Germinal center (tissue), 1 donor: ENCODE measurements at regions not wholly inside any gene's neighbourhood (a gene's known extent, or its start where the extent isn't known, plus 50 kb on each side); places are given as distances from the start of the nearest gene placed in this dataset.
"Not testable (repeated sequence)": the region's sequence is repeated elsewhere in the genome, so short reads cannot be mapped to it uniquely, and the experiment has no call there.

Experiments used
- DNase-seq: peaks from one replicate; pipeline ENCODE4 v3.0.0; 2012; ENCODE audit warnings: mixed read lengths, low spot score

DNA sequence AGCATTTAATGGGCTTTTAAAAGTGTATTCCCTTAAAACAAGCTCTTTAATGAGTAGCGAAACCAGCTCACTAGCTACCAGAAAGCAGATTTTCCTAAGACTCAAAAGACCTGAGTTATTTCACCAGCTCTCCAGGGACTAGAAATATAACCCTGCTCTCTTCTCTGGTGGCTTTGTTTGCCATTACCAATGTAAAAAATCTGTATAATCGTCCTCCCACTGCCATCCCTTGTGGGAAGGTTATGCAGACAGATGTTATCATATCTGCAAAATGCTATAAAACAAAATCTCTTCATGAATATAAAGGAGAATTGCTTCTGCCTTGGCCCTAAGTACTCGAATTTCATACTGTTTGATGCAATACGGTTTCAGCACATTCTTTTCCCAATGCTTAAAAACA, 335.2 kb downstream of the NUP35 start:
- DNase-seq: no peak

DNA sequence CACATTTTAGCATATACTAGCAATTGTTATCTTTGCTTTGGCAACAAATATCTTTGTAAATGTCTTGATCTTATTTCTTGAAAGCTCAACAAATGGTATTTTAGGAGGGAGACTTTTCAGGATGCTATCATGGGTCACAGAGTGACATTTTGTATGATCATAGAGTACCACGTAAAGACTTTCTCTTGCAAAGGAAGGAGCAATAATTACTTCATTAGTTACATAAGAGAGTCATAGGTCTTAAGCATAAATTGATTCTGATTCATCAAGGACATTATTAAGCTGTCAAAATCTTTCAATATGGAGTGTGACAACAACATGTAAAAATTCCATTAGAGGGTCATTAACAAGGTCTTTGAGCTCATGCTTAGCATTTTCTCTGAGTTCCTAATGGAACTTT, 339.6 kb downstream of the NUP35 start:
- DNase-seq: no peak

- no peak for DNase-seq
Observed at GRCh38 chr2:183465048-183465447, 340.8 kb downstream of the NUP35 start.

DNA sequence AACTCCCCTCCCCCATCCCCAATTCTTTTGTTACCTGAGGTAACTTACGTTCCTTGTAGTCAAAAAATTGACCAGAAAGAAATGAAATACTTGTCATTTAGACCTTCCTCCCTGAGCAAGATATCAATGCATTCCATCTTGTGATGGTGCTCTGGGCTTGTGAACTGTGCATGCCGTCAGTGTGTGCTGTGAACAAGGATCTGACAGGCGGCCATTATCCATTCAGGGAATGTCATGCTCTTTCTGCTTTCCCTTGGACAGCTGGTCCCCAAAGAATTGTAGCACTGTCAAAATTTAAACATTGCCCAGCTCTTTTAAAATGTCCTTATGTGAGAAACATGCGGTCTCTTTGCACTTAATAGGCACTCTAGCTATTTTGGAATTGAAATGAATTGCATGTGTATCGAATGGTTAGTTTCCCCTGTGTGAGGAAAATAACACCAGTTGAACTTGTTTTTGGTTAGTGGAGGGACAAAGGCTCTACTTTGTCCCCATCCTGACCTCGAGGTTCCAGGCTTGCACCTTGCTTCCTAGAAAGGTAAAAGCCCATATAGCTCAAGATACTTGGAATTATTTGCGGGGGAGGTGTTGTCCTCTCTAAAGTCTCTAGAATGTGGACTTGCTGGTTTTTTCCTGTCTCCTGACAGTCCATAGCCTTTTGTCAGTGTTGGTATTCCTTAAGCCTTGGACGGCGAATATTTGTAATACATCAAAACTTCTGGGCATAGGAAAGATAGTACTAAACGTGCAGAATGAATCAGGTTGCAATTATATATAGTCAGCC, 350.9 kb downstream of the NUP35 start:
- no peak for DNase-seq

DNA sequence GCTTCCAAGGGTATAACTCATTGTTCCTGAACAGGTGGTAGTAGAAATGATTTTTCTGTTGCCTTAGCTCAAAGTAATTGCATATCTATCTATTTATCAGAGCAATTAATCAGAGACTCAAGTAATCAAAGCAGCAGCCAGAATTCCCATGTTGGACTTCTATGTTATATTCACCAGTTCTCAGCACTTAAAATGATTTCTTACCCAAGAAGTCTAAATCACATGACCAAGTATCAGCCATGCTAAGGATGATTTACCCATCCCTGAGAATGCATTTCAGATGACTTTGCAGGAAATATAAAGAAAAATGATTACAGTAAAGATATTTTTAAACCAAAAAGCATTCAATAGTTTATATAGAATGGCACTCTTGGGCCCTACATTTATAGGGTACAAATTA, 352.2 kb downstream of the NUP35 start:
- no peak for DNase-seq

- no peak for DNase-seq
Observed at GRCh38 chr2:183477296-183477695, 353.1 kb downstream of the NUP35 start.

- DNase-seq: not testable (repeated sequence)
Observed at GRCh38 chr2:183478941-183479595, 354.8 kb downstream of the NUP35 start.

GRCh38 chr2:183487326-183487725, 363.1 kb downstream of the NUP35 start:
- no peak for DNase-seq

- DNase-seq: no peak
Observed at GRCh38 chr2:183488421-183488820, 364.2 kb downstream of the NUP35 start.

DNA sequence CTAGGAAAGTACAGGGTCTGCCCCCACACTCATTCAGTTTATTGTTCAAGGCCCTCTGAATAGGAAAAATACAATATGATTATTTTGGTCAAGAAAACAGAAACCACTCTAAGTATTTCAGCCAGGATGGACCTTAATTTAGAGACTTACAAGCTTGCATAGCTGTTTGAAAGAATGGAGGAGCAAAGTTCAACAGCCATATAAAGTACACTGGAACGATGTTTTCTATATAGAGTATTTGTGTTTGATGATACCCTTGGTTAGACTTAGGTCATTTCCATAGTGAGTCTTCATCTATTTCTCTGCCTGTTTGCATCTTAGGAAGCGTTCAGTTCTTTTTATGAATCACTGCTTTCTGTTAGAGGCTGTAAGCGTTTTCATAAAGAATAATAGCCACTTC, 366.2 kb downstream of the NUP35 start:
- no peak for DNase-seq

- no peak for DNase-seq
Observed at GRCh38 chr2:183490914-183491313, 366.7 kb downstream of the NUP35 start.

DNA sequence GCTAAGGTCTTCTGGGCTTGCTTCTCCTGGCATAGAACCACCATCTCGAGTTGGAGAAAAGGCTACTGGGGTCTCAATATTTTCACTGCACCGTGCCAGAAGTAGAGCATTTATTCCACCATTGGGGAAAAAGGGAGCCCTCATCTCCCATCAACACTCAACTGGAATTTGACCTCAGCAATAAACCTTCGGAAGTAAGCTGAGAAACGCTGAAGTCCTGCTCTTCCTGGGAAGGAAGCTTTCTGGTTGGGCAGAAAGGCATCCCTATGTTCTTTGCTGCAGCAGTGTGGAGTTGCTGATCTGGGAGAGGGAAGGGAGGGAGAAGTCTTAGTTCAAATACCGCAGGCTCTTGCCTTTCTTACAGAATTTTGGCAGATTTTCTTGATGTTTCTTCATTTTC, 368.8 kb downstream of the NUP35 start:
- DNase-seq: no peak

DNA sequence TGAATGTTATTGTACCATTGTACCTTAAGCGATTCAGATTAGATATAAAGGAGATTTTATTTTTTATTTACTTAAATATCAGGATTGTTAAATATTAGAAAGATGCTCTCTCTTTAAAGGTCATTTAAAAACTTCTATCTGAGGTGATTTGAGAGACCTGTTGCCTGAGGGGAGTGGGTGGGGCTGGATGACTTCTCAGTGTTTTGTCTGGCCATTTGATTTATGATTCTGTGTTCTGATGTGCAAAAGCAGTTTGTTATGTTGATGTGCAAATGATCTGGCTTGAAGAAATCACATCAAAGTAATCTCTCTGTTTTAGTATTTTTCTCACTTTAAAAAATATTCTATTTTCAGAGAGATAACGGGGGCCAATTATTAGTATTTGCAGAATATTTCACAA, 370.8 kb downstream of the NUP35 start:
- no peak for DNase-seq

DNA sequence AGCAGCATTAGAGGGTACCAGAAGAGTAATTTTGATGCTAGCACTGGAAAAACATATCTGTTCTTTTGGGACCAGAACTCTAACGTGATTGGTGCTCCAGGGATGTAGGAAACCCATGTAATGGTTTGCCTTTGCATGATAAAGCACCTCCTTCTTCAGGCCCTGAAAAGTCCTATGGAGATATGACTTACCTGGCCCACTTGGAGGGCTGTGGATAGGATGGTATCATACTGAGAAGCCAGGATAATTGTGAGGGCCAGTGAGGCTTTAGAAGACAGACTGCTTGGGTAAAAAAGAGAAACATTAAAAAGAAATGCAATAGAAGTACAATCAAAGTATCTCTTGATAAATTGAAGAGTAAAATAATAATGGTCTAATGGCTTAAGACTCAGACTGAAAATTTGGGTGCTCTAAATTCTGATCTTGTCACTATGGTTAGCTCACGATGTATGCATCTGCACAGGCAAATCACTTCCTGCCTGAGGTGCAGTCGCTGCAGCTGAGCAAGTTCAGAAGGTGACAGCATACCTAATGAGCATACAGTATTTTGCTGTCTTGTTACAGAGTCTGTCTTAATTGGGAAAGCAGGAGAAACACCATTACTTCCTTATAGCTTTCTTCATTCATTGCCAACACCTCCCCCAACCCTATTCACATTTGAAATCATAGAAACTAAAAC, 371.5 kb downstream of the NUP35 start:
- peak; percentile 46 for DNase-seq

GRCh38 chr2:183497861-183498260, 373.6 kb downstream of the NUP35 start:
- no peak for DNase-seq

- DNase-seq: peak; percentile 49
Observed at GRCh38 chr2:183505911-183506310, 381.7 kb downstream of the NUP35 start.

- DNase-seq: no peak
Observed at GRCh38 chr2:183511154-183511553, 386.9 kb downstream of the NUP35 start.

GRCh38 chr2:183519371-183520056, 395.3 kb downstream of the NUP35 start:
- DNase-seq: no peak

DNA sequence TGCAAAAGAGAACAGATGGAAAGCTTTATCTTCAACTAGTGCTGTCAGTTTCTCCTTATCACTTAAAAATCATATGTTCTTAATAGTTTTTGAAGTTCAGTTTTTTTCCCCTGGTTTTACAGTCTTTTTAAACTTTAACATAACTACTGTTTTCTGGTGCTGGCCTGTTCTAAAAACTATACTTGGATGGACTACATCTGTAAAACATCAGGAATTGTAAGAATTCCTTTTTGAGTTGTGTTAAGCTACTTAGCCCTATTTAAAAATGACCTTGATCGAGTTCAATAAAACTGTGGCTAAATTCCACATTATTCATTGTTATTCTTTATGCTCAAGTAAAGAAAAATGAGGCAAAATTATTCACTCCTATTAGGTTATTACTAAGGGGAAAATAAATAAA, 397.7 kb downstream of the NUP35 start:
- DNase-seq: no peak

- DNase-seq: no peak
Observed at GRCh38 chr2:183522489-183523266, 398.4 kb downstream of the NUP35 start.

DNA sequence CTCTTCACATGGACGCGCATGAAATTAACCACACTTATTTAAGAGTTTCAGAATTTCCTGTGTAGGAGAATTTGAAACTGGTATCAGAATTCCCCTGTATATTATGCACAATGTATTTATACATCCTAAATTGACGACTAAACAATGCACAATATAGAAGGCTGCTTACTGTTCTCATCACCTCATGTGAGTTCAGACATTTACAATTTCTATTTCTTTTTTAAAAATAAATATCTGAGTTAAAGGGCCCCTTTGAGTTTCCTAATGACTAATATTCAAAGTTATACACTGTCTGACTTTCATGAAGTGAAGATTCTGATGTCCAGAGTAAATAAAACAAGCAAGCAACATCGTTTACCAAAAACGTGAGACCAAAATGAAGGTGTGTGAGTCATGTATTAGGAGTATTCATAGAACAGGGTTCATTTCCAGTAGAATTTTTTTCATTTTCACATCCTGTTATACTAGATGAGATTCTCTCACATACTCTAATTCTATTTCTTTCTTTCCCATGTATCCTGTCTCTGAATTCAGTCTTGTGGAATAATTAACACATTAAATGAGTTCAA, 406.2 kb downstream of the NUP35 start:
- DNase-seq: no peak
